ENCODE measurements at regions not wholly inside any gene's neighbourhood (a gene's known extent, or its start where the extent isn't known, plus 50 kb on each side); places are given as distances from the start of the nearest gene placed in this dataset.

DNA sequence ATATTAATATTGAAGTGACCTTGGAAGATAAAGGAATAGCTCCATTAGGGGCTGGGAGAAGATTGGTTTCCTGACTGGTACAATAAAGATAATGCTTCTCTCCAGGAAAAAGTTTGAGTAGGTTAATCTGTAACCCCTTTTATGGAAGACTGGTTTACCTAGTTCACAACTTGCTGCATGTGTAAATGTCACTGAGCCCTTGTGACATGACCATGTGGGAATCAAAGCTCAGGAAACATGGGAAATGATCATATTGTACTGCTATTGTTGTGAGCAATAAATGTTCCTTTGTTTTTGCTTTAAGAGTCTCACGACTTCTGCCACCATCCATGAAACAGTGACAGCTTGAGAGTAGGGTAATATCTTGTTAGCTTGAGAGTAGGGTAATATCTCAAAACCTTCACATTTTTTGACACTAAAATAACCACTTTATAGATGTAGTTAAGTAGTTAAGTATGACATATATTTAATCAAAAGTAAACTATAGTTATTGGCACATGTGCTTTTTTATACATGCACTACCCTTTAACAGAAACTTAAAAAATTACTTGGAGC lies 1338.6 kb downstream of the FSCB start:
- Histone ChIP-seq H2BK20ac (ENCODE audit: low read depth, low read length) (no peak overlapping the region), H2BK5ac (ENCODE audit: low read depth, low read length, poor library complexity, severe bottlenecking) (no peak overlapping the region), H2AK9ac (replicated peaks; ENCODE audit: low read depth, low read length, poor library complexity) (no peak overlapping the region), H2BK120ac (ENCODE audit: low read depth, low read length) (no peak overlapping the region), H3K9me1 (ENCODE audit: insufficient read depth, low read length) (no peaks in the 10 kb centered on the region), H2AK5ac (ENCODE audit: low read depth, low read length) (no peak overlapping the region), H3K56ac (ENCODE audit: extremely low read depth, insufficient read depth, low read length) (no peak overlapping the region), H3K4me2 (ENCODE audit: low read depth, low read length) (no peak overlapping the region), H3K4me1 (ENCODE audit: control insufficient read depth, insufficient read depth, low read length) (no peaks in the 10 kb centered on the region), H3K79me1 (ENCODE audit: low read depth in 1 of 2, low read length in 2 of 2) (no peaks in the 10 kb centered on the region), H3K14ac (replicated peaks; ENCODE audit: low read depth, low read length) (no peak overlapping the region), H3K9me3 (ENCODE audit: control insufficient read depth, insufficient read depth, low read length) (peaks cover 2% of the 10 kb centered on the region; the same call in 1 of the 2 replicates), H2AFZ (replicated peaks; ENCODE audit: low read length, poor library complexity) (no peak overlapping the region), H3K27me3 (ENCODE audit: control insufficient read depth, insufficient read depth, low read length) (no peaks in the 10 kb centered on the region), H4K20me1 (ENCODE audit: insufficient read depth, low read length) (no peaks in the 10 kb centered on the region), H4K5ac (ENCODE audit: low read depth, low read length) (no peak overlapping the region), H4K8ac (ENCODE audit: low read depth in 2 of 2, low read length in 2 of 2) (no peak overlapping the region), H3K36me3 (ENCODE audit: control insufficient read depth, insufficient read depth, low read length) (no peaks in the 10 kb centered on the region), H4K91ac (ENCODE audit: insufficient read depth, low read depth, low read length) (no peak overlapping the region), H3K27ac (ENCODE audit: insufficient read depth, low read length) (no peak overlapping the region), H3K9ac (ENCODE audit: low read depth, low read length) (no peak overlapping the region), H3K18ac (ENCODE audit: low read depth, low read length) (no peak overlapping the region), H3K4me3 (ENCODE audit: insufficient read depth, low read depth, low read length) (no peak overlapping the region), H2BK15ac (ENCODE audit: low read depth, low read length) (no peak overlapping the region), H3K23ac (ENCODE audit: low read depth, low read length) (no peak overlapping the region), H3K4ac (ENCODE audit: low read depth, low read length) (no peak overlapping the region)
- TF ChIP-seq BHLHE40 (IDR thresholded peaks at IDR 0.05; ENCODE audit: low read depth, low read length) = no peak
- TF ChIP-seq MAZ (IDR thresholded peaks at IDR 0.05; ENCODE audit: borderline replicate concordance, low read depth, low read length) = no peak
- DNase-seq (no peak), ATAC-seq (ENCODE audit: low read depth) (no peak)
- ChIA-PET POLR2A (ENCODE audit: unreplicated experiment) (no interaction called here), CTCF (no interaction called here)
- intact Hi-C loops (cut with micrococcal nuclease) = loop anchor here (5.0 kb wide), 1 partner anchor 569 kb away; no protein-coding TSS in a partner anchor
- no CpG with 5 or more reads among the region's 1 CpG for WGBS, 2 experiments (ENCODE audit: extremely low coverage in 2 of 2, insufficient read length in 1 of 2)
- in situ Hi-C loops (cut with MboI; ENCODE audit: low sequenced_read_pairs) = no loop called here
- no TSS peak for BruUV-seq (replicated peaks)
- dilution Hi-C loops (cut with HindIII; ENCODE audit: low sequenced_read_pairs, unreplicated experiment) = no loop called here
